IPS DF 6.9 (cell line): ENCODE measurements at regions not wholly inside any gene's neighbourhood (a gene's known extent, or its start where the extent isn't known, plus 50 kb on each side); places are given as distances from the start of the nearest gene placed in this dataset.
A peak's percentile ranks its signal among the peaks of the same experiment; 100 is the strongest.
"Not testable (repeated sequence)": the region's sequence is repeated elsewhere in the genome, so short reads cannot be mapped to it uniquely, and the experiment has no call there.

ENCODE experiments used
- DNase-seq: peaks from one replicate; pipeline ENCODE4 v3.0.0-alpha.2; 2013; ENCODE audit warnings: low read depth, low spot score
- H3K27ac ChIP-seq: one replicate; pipeline ENCODE4 v1.5.1; 2013; ENCODE audit warnings: low read length, control low read depth
- H3K27me3 ChIP-seq: 2 replicates; pipeline ENCODE4 v1.6.1; 2013; ENCODE audit warnings: mild to moderate bottlenecking, low read length; ENCODE audit not compliant: control insufficient read depth, insufficient read depth
- H3K36me3 ChIP-seq: 2 replicates; pipeline ENCODE4 v1.6.1; 2013; ENCODE audit warnings: low read length; ENCODE audit not compliant: control insufficient read depth, insufficient read depth
- H3K4me1 ChIP-seq: 2 replicates; pipeline ENCODE4 v1.6.1; 2013; ENCODE audit warnings: low read length; ENCODE audit not compliant: control insufficient read depth, insufficient read depth
- H3K4me3 ChIP-seq: 2 replicates; pipeline ENCODE4 v1.5.1; 2013; ENCODE audit warnings: mild to moderate bottlenecking, low read length
- H3K9me3 ChIP-seq: 2 replicates; pipeline ENCODE4 v1.6.1; 2013; ENCODE audit warnings: low read length, inconsistent platforms; ENCODE audit not compliant: control insufficient read depth, insufficient read depth
- WGBS: extraction: QIAGEN DNeasy Blood & Tissue Kit; methylation state at CpG from one replicate; pipeline ENCODE4 v1.1.7; 2013; ENCODE audit warnings: mixed read lengths, missing lambda C conversion rate; ENCODE audit not compliant: insufficient read length, insufficient coverage; 5-methylcytosine and 5-hydroxymethylcytosine counted together

GRCh38 chr3:125766931-125767330, 171.6 kb upstream of the OSBPL11 start:
- H3K27me3 ChIP-seq, H3K36me3 ChIP-seq, H3K9me3 ChIP-seq, H3K27ac ChIP-seq, DNase-seq, H3K4me1 ChIP-seq: not testable (repeated sequence)
- H3K4me3 ChIP-seq: peak overlapping the region; percentile 56; the same call in 1 of the 2 replicates
- no CpG with 5 or more reads among the region's 23 CpGs for WGBS

- Histone ChIP-seq H3K36me3 (no peaks in the 10 kb centered on the region), H3K27me3 (peaks cover 2% of the 10 kb centered on the region; the same call in 1 of the 2 replicates), H3K9me3 (no peaks in the 10 kb centered on the region), H3K4me3 (no peak overlapping the region), H3K27ac (no peak overlapping the region), H3K4me1 (peaks cover 2% of the 10 kb centered on the region)
- DNase-seq: no peak
- WGBS: no CpG with 5 or more reads among the region's 14 CpGs
These were observed 172.3 kb upstream of the OSBPL11 start for GRCh38 chr3:125767641-125768040.

- not testable (repeated sequence) for H3K27me3 ChIP-seq, H3K9me3 ChIP-seq, H3K4me1 ChIP-seq, H3K27ac ChIP-seq, H3K4me3 ChIP-seq, H3K36me3 ChIP-seq, DNase-seq
- no CpG with 5 or more reads among the region's 7 CpGs for WGBS
These were observed 173.5 kb upstream of the OSBPL11 start for GRCh38 chr3:125768821-125769220.

GRCh38 chr3:125771506-125771905, 176.2 kb upstream of the OSBPL11 start:
- WGBS: no CpG with 5 or more reads among the region's 13 CpGs
- not testable (repeated sequence) for DNase-seq, H3K36me3 ChIP-seq, H3K4me3 ChIP-seq, H3K4me1 ChIP-seq, H3K27me3 ChIP-seq, H3K9me3 ChIP-seq, H3K27ac ChIP-seq

GRCh38 chr3:125774433-125775034, 179.2 kb upstream of the OSBPL11 start:
- not testable (repeated sequence) for H3K9me3 ChIP-seq, H3K36me3 ChIP-seq, H3K4me1 ChIP-seq, H3K4me3 ChIP-seq, H3K27me3 ChIP-seq, DNase-seq, H3K27ac ChIP-seq
- no CpG with 5 or more reads among the region's 7 CpGs for WGBS

- not testable (repeated sequence) for H3K9me3 ChIP-seq, H3K4me1 ChIP-seq, H3K27me3 ChIP-seq, H3K4me3 ChIP-seq, H3K36me3 ChIP-seq, DNase-seq, H3K27ac ChIP-seq
- no CpG with 5 or more reads among the region's 3 CpGs for WGBS
These were observed 179.8 kb upstream of the OSBPL11 start for GRCh38 chr3:125775106-125775505.

- not testable (repeated sequence) for H3K36me3 ChIP-seq, H3K27me3 ChIP-seq, H3K4me3 ChIP-seq, H3K27ac ChIP-seq, H3K9me3 ChIP-seq, DNase-seq, H3K4me1 ChIP-seq
- WGBS: no CpG with 5 or more reads among the region's 7 CpGs
These were observed 180.5 kb upstream of the OSBPL11 start for GRCh38 chr3:125775606-125776294.

- H3K9me3 ChIP-seq, H3K4me3 ChIP-seq, H3K4me1 ChIP-seq, H3K27me3 ChIP-seq, H3K27ac ChIP-seq, DNase-seq, H3K36me3 ChIP-seq: not testable (repeated sequence)
- WGBS: no CpG with 5 or more reads among the region's 1 CpG
These were observed 184.0 kb upstream of the OSBPL11 start for GRCh38 chr3:125779276-125779675.

- H3K36me3 ChIP-seq, H3K4me3 ChIP-seq: not testable (repeated sequence)
- no CpG with 5 or more reads among the region's 5 CpGs for WGBS
These were observed 184.6 kb upstream of the OSBPL11 start for GRCh38 chr3:125779918-125780317.

GRCh38 chr3:125781678-125782077, 186.4 kb upstream of the OSBPL11 start:
- H3K4me1 ChIP-seq, H3K27me3 ChIP-seq, DNase-seq, H3K4me3 ChIP-seq, H3K27ac ChIP-seq, H3K9me3 ChIP-seq, H3K36me3 ChIP-seq: not testable (repeated sequence)
- WGBS: no CpG with 5 or more reads among the region's 2 CpGs

More at GRCh38 chr3:125779918-125780317, 184.6 kb upstream of the OSBPL11 start:
- not testable (repeated sequence) for H3K27ac ChIP-seq, DNase-seq, H3K27me3 ChIP-seq, H3K9me3 ChIP-seq, H3K4me1 ChIP-seq

- no CpG with 5 or more reads among the region's 3 CpGs for whole genome bisulfite sequencing
- H3K9me3 ChIP-seq, DNase-seq, H3K4me3 ChIP-seq, H3K4me1 ChIP-seq, H3K27me3 ChIP-seq, H3K27ac ChIP-seq, H3K36me3 ChIP-seq: not testable (repeated sequence)
These were observed 178.7 kb upstream of the ROPN1B start for GRCh38 chr3:125790312-125790711.
